ENCODE measurements at regions not wholly inside any gene's neighbourhood (a gene's known extent, or its start where the extent isn't known, plus 50 kb on each side); places are given as distances from the start of the nearest gene placed in this dataset.

- TF ChIP-seq, protein P1, sequence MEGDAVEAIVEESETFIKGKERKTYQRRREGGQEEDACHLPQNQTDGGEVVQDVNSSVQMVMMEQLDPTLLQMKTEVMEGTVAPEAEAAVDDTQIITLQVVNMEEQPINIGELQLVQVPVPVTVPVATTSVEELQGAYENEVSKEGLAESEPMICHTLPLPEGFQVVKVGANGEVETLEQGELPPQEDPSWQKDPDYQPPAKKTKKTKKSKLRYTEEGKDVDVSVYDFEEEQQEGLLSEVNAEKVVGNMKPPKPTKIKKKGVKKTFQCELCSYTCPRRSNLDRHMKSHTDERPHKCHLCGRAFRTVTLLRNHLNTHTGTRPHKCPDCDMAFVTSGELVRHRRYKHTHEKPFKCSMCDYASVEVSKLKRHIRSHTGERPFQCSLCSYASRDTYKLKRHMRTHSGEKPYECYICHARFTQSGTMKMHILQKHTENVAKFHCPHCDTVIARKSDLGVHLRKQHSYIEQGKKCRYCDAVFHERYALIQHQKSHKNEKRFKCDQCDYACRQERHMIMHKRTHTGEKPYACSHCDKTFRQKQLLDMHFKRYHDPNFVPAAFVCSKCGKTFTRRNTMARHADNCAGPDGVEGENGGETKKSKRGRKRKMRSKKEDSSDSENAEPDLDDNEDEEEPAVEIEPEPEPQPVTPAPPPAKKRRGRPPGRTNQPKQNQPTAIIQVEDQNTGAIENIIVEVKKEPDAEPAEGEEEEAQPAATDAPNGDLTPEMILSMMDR (IDR thresholded peaks at IDR 0.05): no peak
- no peak for TF ChIP-seq POLR2A (IDR thresholded peaks at IDR 0.05)
Observed at GRCh38 chr11:134943544-134943943, 531.5 kb upstream of the B3GAT1 start.

Measured in body of pancreas (tissue), 4 donors.